Germinal center (tissue), 1 donor: ENCODE measurements at regions not wholly inside any gene's neighbourhood (a gene's known extent, or its start where the extent isn't known, plus 50 kb on each side); places are given as distances from the start of the nearest gene placed in this dataset.

Source experiments
- DNase-seq: peaks from one replicate; pipeline ENCODE4 v3.0.0; 2012; ENCODE audit warnings: mixed read lengths, low spot score

DNA sequence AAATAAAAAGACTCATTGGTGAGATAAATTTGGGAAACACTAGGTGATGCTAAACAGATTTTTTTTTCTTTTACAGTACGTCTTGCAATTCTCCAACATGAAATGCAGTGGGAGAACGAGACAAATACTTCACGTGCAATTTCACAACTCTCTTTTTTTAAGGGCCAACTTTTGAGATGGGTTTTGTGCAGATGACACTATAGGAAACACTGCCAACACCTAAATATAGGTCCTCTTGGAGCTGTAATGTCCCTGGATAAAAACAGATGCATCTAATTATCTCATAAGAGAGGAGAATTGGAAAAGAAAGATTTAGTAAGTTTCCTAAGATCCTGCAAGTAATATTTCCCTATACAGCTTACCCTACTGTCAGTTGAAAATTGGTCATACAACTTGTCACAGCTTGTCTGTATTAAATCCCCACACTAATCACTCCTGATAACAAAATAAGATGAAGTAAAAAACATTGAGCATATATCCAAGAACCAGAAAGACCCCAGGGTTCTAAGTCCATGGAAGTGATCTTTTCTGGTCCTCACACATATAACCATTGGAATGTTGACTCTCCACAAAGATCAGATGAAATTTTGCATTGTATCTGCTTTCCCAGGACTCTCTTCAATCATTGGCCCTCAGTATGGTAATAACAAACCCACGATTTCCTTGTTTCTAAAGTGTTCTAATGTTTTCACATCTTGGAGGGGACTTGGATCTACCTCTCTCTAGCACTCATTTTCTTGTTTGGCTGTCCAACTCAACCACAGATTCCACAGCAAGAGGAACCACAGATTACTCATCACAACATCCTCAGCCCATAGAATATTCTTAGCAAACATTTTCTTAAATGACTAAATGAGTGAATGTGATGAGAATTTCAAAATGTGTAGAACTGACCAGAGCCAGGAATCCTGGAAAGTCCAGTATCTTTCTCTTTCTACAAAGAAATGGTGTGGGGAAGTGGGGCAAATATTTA lies 769.4 kb upstream of the USP15 start:
- DNase-seq = no peak

DNA sequence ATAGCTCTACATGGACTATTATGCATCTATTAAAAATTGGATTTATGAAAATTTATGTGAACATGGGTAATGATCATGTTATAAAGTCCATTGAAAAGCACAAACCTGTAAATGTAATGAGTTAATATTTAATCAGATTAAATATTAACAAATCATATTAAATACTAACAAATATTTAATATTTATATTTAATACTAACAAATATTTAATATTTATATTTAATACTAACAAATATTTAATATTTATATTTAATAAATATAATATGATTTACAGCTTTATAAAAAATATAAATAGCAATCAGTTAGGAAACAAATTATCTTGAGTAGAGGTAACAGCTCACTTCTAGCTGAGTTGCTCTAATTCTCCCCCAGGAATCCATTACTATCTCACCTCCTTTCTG lies 758.0 kb upstream of the USP15 start:
- no peak for DNase-seq

DNA sequence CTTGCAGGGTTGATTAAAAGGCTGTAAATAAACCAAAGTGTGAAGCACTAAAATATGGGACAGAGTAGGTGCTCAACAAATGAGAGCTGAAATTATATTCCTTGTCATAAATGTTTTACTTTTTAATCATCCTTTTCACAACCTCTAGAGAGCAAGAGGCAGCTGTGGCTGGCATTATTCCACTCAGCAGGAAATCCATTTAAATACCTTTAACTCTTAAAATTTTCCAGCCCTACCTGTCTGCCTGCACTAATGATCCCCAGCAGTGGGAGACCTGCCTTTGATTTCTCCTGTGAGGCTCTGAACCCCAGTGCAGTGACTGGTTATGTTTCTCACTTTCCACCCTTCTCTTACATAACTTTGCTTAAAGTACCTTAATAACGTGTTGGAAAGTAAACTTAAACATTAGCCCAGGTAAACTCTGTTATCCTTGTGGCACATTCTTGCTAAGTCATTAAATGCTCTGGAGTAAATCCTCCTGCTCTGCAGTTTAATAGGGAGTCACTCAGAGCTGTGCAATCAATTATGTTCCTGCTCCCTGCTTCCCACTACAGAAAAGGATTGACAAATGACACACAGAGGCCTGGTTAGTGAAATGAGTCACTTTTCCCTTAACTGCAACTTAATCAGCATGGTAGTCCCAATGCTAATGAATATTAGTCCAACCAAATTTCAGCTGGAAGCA lies 755.7 kb upstream of the USP15 start:
- DNase-seq = no peak

DNA sequence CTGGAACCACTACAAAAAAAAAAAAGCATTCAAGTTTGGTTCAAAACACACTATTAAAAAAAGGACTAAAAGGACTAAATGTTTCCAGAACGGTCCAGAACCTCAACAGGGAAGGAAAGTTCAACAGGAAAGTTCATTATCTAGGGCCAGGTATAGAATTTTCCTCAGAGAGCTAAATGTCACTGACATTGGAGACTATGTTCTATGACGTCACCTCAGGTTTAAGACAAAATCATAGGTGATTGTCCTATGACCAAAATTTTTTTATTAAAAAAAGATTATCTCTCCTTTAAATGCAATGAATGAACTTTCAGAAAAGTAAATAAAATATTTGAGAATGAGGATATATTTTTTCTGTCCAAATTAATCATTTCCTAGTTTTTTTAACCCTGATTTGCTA lies 746.7 kb upstream of the USP15 start:
- DNase-seq = no peak

DNA sequence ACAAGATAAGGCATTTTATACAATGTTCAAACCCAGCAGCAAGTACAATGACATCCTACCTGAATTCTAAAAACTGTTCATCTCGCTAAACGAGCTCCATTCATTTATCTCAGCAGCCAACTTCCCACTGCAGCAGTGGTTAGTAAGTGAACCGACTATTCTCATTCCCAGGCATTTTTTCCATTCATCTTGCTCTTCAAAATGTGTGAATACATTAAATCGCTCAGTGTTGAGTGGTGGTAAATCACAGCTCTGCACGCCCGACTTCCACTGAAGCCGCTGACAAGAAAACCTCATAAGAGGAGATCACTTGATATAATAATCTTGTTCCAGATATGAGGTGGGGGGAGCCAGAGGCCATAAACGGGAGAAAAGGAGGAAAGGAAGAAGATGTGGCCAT lies 746.2 kb upstream of the USP15 start:
- DNase-seq = no peak

DNA sequence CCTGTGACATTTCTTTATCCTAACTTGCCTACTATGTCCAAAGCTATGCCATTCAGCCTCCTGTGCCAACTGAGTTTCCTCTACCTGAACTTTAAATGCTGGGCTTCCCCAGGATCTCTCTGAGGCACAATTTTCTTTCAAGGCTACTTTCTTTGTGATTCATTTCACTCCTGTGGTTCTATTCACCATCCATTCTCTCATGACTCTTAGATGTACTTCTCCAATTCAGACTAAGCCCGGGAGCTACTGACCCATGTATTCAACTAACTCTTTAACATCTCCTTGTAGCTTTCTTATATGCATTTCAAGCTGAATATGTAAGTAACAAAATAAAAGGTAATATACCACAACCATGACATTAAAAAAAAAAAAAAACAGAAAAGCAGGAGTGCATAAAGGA lies 738.9 kb upstream of the USP15 start:
- no peak for DNase-seq

DNA sequence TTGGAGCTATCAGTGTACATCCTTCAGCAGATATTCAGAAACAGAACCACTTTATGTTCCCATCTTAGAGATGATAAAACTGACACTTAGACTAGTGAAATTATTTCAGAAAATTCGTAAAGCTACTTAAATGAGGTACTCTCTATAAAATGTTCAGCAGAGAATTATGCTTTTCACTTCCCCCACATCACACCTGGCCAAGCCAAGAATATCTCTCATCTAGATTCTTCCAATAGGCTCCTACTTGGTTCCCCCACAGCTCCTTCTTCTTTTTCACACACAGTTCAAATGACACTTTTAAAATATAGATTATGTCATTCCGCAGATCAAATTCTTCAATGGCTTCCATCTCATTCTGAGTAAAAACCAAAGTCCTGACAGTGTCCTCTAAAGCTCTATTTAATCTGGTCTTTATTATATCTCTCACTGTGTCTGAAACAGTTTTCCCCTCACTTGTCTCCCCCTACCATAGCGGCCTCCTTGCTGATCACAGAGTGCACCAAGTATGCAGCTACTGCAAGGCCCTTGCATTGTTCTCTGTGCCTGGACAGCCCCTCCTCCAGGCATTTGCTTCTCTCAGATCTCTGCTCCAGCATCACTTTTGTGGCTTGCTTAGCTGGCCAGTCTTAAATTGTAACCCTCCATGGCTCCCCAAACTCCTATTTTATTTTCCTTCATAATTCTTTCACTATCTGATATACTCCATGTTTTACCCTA lies 736.8 kb upstream of the USP15 start:
- DNase-seq = no peak

DNA sequence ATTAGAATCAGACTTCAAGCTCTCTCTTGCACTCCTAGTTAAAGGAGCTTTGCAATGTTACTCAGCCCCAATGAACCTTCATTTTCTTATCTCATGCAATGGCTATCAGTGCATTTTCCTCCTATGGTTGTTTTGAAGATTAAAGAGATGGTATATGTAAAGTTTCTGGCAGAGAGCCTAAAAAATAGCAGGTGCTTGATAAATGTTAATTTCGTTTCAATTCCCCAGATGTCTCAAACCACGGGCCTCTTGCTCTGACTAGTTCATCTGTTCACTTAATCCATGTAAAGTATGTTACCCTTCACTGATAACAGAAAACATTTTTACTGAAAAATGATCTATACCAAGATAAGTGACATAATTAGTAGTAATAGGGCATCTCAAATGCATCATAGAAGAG lies 735.4 kb upstream of the USP15 start:
- DNase-seq = no peak

DNA sequence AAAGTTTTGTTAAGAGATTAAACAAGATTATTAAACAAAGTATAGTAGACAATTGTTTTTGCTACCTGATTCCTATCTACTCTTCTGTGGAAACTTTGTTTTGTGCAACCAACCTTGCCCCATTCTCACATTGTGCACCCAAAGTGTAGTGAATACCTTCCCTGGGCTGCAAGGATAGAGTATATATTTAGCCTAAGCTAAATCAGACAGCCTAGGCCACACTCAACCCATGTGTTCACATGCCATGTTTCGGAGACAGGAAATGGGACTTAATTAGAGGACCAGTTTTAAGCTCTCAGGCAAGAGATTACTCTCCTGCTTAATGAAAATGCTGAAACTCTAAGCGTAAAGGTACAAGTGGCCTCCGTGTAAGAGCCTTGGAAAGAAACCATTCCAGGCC lies 734.9 kb upstream of the USP15 start:
- no peak for DNase-seq

DNA sequence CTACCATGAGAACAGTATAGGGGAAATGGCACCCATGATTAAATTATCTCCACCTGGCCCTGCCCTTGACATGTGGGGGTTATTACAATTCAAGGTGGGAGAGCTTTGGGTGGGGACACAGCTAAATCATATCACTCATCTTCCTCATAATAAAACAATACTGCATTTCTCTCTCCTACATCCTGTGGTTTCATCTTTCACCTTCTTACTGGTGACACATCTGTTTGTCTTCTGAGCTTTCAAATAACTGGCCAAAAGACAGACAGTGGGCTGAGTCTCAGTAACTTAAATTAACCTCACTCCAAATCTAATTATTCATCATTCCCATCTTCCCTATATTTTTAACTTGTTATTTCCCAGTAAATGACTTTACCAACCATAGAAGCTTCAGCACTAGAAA lies 729.7 kb upstream of the USP15 start:
- DNase-seq = no peak

DNA sequence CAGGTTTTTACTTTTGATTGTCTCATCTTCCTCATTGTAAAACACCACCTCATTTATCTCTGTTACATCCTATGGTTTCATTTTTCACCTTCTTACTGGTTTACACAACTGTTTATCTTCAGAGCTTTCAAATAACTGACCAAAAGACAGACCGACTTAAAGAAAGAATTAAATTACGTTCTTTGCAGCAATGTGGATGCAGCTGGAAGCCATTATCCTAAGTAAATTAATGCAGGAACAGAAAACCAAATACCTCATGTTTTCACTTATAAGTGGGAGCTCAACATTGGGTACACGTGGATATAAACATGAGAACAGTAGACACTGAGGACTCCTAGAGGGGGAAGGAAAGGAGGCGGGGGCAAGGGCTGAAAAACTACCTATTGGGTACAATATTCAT lies 729.0 kb upstream of the USP15 start:
- DNase-seq = no peak

DNA sequence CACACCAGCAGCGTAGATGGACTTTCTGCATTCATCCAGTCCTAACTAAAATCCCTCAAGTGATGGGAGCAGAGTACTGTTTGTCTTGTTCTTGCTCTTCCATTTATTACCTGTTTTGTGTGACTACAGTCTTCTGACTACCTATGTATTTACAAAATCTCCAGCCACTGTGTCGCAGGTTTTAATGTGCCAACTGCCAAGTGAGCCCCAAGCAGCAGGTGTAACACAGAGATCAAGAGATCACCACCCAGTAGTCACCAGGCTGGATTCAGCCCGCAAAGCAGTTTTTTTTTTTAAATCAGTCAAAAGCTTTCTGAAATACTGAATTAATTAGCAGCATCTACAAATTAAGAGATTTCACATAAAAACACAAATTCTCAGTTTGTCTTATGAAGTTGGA lies 724.1 kb upstream of the USP15 start:
- DNase-seq = no peak

DNA sequence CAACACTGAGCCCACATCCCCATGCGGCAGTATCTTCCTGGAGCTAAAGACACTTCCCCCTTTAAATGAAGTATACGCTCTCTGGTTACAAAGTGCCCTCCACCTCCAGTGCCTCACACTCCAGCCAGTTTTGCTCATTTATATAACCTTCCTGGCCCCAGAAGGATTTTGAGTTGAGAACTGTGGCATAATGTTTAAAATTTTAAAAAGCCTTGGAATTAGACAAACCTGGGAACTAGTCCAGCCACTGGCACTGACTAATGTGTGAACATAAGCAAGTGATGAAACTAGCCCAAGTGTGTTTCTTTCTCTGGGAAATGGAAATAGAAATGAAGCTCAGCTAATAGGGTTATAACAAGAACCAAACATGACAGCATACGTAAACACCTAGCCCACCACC lies 723.7 kb upstream of the USP15 start:
- no peak for DNase-seq

DNA sequence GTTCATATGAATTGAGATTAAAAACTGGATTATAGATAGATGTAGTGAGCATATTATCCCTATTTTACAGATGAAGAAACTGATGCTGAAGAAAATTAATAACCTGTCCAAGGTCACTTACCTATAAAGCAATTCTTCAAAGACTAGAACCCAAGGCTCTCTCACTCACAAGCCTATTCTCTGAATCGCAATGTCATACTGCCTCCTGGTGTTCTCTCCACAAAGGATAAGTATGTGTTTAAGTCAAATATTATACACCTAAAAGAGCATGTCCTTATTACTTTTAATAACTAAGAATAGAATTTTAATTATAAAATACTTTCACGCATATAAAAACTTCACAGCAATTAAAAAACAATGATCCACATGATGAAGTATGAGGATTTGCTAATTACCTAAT lies 721.3 kb upstream of the USP15 start:
- no peak for DNase-seq

DNA sequence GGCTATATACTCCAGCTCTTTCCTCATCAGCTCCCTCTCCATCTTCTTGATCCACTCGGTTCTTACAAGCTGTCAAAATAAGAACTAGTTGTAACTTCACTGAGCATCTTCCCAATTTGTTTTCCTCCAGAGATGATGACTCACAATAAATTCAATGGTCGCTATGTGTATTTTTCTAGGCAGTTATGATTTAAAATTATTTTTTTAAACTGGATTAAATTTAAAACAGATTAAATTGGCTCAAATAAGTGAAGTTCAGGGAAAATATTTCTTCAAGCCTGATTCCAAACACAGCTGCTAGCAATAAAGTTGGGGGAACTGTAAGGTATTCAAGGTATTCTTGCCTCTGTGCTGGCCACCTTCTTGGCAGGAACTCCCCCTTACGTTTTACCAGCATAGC lies 717.7 kb upstream of the USP15 start:
- DNase-seq = no peak

DNA sequence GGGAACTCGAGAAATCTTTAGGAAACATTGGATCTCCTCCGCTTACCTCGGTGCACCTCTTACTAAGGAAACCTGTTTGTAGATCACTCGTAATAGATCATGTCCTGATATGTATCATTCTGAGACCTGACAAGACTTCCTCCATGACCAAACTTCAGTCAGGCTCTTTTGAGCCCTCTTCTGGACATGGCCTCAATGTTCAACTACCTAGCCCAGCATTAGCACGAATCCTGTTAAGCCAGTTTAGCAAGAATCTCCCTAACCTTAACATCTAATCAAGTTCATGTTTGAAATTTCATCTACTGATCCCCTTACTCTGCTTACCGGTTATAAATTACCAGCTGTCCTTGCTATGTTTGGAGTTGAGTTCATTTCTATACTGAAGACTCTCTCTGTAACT lies 713.9 kb upstream of the USP15 start:
- no peak for DNase-seq

DNA sequence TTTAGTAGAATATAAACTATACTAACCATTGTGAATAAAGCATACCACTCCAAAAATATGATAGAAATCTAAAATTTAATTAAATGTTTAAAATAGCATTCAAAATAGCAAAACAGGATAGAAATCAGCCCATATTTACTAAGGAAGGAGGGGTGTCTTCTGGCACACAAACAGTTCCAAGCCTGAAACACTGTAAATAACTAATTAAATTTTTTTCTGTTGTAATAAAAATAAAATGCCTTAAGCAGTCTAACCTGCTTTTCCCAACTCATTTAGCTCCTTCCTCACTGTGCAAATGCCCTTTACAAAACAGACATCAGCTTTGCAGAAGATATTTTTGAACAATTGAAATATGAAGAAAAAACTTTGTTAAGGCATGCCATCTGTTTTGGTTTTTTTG lies 707.1 kb upstream of the USP15 start:
- no peak for DNase-seq

DNA sequence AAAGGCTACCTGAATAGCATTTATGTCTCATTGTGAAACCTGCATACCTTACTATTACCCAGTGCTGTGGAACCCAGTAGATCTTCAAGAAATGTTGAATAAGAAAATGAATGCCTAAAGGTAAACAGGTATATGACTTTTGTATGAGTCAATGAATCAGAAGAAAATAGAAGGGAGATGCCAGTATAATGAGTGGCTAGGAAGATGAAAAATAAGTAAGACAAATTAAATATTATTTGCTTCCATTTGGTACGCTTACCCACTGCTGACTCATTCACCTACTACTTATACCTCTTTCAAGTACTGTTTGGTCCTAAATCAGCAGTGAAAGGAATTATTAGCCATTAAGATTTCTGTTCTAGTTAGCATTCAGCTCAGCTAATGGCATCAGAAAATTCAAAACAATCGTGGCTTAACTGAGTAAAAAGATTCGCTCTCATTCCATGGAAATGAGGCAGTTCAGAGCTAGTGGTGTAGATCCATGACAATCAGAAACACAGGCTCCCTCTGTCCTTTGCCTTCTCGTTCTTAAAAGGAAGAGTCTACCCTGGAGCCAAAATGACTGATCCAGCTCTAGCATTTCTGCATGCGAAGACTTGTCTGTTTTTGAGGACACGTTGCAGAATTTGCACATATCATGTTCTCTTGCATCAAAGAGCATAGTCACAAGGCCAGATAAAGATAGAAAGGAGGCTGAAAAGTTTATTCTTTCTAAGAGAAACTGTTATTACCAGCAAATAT lies 705.8 kb upstream of the USP15 start:
- DNase-seq = no peak

DNA sequence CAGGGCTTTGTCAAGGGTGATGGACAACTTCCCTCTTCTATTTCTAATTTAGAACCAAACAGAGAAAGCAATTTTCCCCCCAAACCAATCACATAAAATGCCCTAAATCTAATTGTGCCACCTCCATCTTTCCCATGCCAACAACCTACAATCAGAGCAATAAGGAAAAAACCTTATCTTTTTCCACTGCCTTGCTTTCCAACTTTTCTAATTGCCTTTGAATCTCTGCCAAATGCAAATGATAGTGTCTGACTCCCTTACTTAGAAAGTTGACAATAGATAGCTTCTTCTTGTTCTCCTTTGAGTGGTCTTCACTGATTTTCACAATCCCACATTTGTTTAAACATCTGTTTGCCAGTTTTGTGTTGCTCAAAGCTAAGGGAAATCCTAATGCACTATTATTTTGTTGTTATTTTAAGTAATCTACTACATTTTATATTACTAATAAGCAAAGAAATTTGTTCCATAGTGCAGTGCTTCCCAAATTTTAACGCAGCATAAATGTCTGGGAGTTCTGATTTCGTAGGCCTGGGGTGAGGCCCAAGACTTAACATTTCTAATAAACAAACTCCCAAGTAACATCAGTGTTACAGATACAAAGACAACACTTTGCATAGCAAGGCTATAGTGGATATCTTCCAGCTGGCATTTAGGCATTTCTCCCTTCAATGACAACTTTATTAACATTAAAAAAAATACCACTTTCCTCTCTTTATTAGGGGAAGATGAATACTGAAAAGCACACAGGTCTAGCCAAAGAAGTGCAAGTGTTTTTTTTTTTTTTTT lies 696.3 kb upstream of the USP15 start:
- DNase-seq = no peak

DNA sequence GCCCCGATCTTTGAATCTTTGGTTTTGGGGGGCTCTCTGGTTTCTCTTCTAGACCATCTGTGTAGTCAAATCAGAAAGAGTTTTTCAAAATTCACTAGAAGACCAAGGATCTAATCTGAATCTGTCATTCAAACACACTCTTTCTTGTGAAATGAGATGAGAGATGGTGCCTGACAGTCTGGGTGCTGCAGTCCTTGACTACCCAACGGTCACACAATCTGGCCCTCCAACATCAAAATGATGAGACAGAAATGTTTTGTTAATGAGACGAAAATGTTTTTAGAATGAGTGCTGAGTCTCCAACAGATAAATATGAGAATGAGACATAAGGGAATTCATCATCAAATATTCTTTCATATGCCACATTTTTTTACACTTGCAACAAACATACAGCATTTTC lies 695.7 kb upstream of the USP15 start:
- no peak for DNase-seq

DNA sequence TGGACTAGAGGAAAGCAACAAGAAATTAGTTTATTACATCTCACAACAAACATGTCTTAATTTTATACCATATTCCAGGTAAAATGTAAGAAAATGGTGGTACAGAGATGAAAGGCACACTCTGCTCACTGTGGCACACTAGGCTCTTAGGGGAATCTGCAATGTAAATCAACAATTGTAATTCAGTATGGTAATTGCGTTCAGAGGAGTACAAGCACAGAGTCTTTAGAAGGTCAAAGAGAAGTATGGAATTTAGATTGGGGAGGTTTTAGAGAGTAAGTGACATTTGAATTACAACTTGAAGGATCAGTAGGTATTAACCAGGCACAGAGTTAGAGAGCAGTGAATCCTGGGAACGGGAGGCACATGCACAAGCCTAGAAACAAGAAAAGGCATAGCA lies 694.0 kb upstream of the USP15 start:
- DNase-seq = no peak
